ENCODE measurements at regions not wholly inside any gene's neighbourhood (a gene's known extent, or its start where the extent isn't known, plus 50 kb on each side); places are given as distances from the start of the nearest gene placed in this dataset.

- TF ChIP-seq, protein P1, sequence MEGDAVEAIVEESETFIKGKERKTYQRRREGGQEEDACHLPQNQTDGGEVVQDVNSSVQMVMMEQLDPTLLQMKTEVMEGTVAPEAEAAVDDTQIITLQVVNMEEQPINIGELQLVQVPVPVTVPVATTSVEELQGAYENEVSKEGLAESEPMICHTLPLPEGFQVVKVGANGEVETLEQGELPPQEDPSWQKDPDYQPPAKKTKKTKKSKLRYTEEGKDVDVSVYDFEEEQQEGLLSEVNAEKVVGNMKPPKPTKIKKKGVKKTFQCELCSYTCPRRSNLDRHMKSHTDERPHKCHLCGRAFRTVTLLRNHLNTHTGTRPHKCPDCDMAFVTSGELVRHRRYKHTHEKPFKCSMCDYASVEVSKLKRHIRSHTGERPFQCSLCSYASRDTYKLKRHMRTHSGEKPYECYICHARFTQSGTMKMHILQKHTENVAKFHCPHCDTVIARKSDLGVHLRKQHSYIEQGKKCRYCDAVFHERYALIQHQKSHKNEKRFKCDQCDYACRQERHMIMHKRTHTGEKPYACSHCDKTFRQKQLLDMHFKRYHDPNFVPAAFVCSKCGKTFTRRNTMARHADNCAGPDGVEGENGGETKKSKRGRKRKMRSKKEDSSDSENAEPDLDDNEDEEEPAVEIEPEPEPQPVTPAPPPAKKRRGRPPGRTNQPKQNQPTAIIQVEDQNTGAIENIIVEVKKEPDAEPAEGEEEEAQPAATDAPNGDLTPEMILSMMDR (conservative IDR thresholded peaks at IDR 0.05; ENCODE audit: low read length), result no peak
- TF ChIP-seq EZH2phosphoT487 (IDR thresholded peaks at IDR 0.05; ENCODE audit: borderline replicate concordance), result no peak
These were observed 513.8 kb upstream of the ZP4 start for GRCh38 chr1:238404481-238404880.
